Motor neuron (in vitro differentiated cells): ENCODE measurements at regions not wholly inside any gene's neighbourhood (a gene's known extent, or its start where the extent isn't known, plus 50 kb on each side); places are given as distances from the start of the nearest gene placed in this dataset.

Source experiments
- ATAC-seq, 8 experiments: fragments of 200-7000 bp; cut with Tn5 transposase; replicated peaks in 6 of 8; 2 replicates each; pipeline ENCODE4 v1.8.0; 2021; ENCODE audit warnings: mild to moderate bottlenecking in 8 of 8, moderate library complexity in 8 of 8
- H3K27ac ChIP-seq, 2 donors: fragments of 250-450 bp; sonication (Bioruptor Pico); 2 replicates each; pipeline ENCODE4 v1.9.0; 2021; ENCODE audit warnings: antibody characterized with exemption in 2 of 2, mild to moderate bottlenecking in 2 of 2, moderate library complexity in 1 of 2
- H3K4me1 ChIP-seq, 2 donors: fragments of 250-450 bp; sonication (Bioruptor Pico); replicated peaks in 1 of 2; 2 replicates each; pipeline ENCODE4 v1.6.1; 2021; ENCODE audit warnings: antibody characterized with exemption in 2 of 2, mild to moderate bottlenecking in 2 of 2, moderate library complexity in 1 of 2
- H3K4me3 ChIP-seq, 5 donors: fragments of 250-450 bp; sonication (Bioruptor Pico); 2 replicates each; pipeline ENCODE4 v1.9.0; 2021; ENCODE audit warnings: antibody characterized with exemption in 5 of 5, mild to moderate bottlenecking in 5 of 5, moderate library complexity in 4 of 5
- WGBS, 10 experiments: fragments of 450-650 bp; shearing (Covaris generic); methylation state at CpG; one replicate each; pipeline ENCODE4 v1.0.0; 2022; 5-methylcytosine and 5-hydroxymethylcytosine counted together
- in situ Hi-C, 9 experiments: fragments of 400-800 bp; cut with MboI; loops; one replicate each; pipeline ENCODE4 v1.15.0; 2021; ENCODE audit warnings: low sequenced_read_pairs in 9 of 9, low pct_unique_long_range_greater_than_20kb in 2 of 9; ENCODE audit not compliant: unreplicated experiment in 9 of 9

- Histone ChIP-seq H3K4me1 (no peaks in the 10 kb centered on the region), H3K27ac (no peak overlapping the region), H3K4me3 (no peak overlapping the region)
- WGBS, 10 experiments: 69 to 100% (median 94%) methylated on average over 1 to 2 of the region's 2 CpGs; no CpG with 5 or more reads in 1 of the 10 experiments
- no peak for ATAC-seq
- in situ Hi-C loops: no loop called here
These were observed 410.7 kb upstream of the SEMA3A start for GRCh38 chr7:84605301-84605700.

- no peak for ATAC-seq
- no peak overlapping the region for H3K4me3 ChIP-seq
- no peaks in the 10 kb centered on the region for H3K4me1 ChIP-seq
- 81 to 97% (median 86%) methylated on average over 2 to 5 of the region's 5 CpGs; no CpG with 5 or more reads in 1 of the 10 experiments for WGBS, 10 experiments
- in situ Hi-C loops: no loop called here
- H3K27ac ChIP-seq: no peak overlapping the region
These were observed 409.0 kb upstream of the SEMA3A start for GRCh38 chr7:84603545-84603944.

- no peaks in the 10 kb centered on the region for H3K4me1 ChIP-seq
- WGBS, 10 experiments: 17 to 100% (median 75%) methylated on average over 1 to 4 of the region's 4 CpGs
- ATAC-seq: no peak
- in situ Hi-C loops: no loop called here
- H3K4me3 ChIP-seq: no peak overlapping the region
- no peak overlapping the region for H3K27ac ChIP-seq
These were observed 400.4 kb upstream of the SEMA3A start for GRCh38 chr7:84595026-84595425.

GRCh38 chr7:84591897-84592296, 397.3 kb upstream of the SEMA3A start:
- no peaks in the 10 kb centered on the region for H3K4me1 ChIP-seq
- in situ Hi-C loops: no loop called here
- H3K27ac ChIP-seq: no peak overlapping the region
- ATAC-seq: no peak
- no peak overlapping the region for H3K4me3 ChIP-seq
- WGBS, 10 experiments: 79 to 100% (median 94%) methylated on average over 1 to 2 of the region's 2 CpGs; no CpG with 5 or more reads in 1 of the 10 experiments

GRCh38 chr7:84589012-84589411, 394.4 kb upstream of the SEMA3A start:
- Histone ChIP-seq H3K4me3 (no peak overlapping the region), H3K4me1 (no peaks in the 10 kb centered on the region), H3K27ac (no peak overlapping the region)
- ATAC-seq: no peak
- WGBS, 10 experiments: 67 to 100% (median 87%) methylated on average over 1 to 4 of the region's 4 CpGs; no CpG with 5 or more reads in 6 of the 10 experiments
- in situ Hi-C loops: no loop called here

- WGBS, 10 experiments: 55 to 100% (median 74%) methylated on average over 1 to 4 of the region's 4 CpGs; no CpG with 5 or more reads in 1 of the 10 experiments
- no peaks in the 10 kb centered on the region for H3K4me1 ChIP-seq
- no peak overlapping the region for H3K4me3 ChIP-seq
- no peak overlapping the region for H3K27ac ChIP-seq
- in situ Hi-C loops: no loop called here
- ATAC-seq: no peak
These were observed 388.7 kb upstream of the SEMA3A start for GRCh38 chr7:84583331-84583730.

GRCh38 chr7:84582747-84583146, 388.2 kb upstream of the SEMA3A start:
- Histone ChIP-seq H3K4me1 (no peaks in the 10 kb centered on the region), H3K4me3 (no peak overlapping the region), H3K27ac (no peak overlapping the region)
- no peak for ATAC-seq
- in situ Hi-C loops: no loop called here
- WGBS, 10 experiments: 67 to 100% (median 86%) methylated on average over 1 to 3 of the region's 3 CpGs

GRCh38 chr7:84578825-84579224, 384.2 kb upstream of the SEMA3A start:
- H3K27ac ChIP-seq: no peak overlapping the region
- in situ Hi-C loops: no loop called here
- H3K4me3 ChIP-seq: no peak overlapping the region
- no peaks in the 10 kb centered on the region for H3K4me1 ChIP-seq
- no peak for ATAC-seq
- 76 to 100% (median 93%) methylated on average over 2 to 3 of the region's 3 CpGs for WGBS, 10 experiments

- H3K4me3 ChIP-seq: no peak overlapping the region
- no peak overlapping the region for H3K27ac ChIP-seq
- 0 to 100% (median 85%) methylated on average over 1 to 3 of the region's 3 CpGs; no CpG with 5 or more reads in 2 of the 10 experiments for WGBS, 10 experiments
- peaks cover 4 to 18% of the 10 kb centered on the region in 2 donors for H3K4me1 ChIP-seq
- ATAC-seq: peak in 2 of 8 experiments; percentile 36 to 78
- in situ Hi-C loops: no loop called here
These were observed 374.2 kb upstream of the SEMA3A start for GRCh38 chr7:84568781-84569180.

GRCh38 chr7:84565345-84566074, 370.9 kb upstream of the SEMA3A start:
- whole genome bisulfite sequencing, 10 experiments: 0 to 89% (median 45%) methylated on average over 1 to 2 of the region's 2 CpGs; no CpG with 5 or more reads in 2 of the 10 experiments
- Histone ChIP-seq H3K27ac (peak overlapping the region in 1 of 2 donors; percentile 79), H3K4me3 (no peak overlapping the region), H3K4me1 (peaks cover 13 to 21% of the 10 kb centered on the region in 2 donors)
- in situ Hi-C loops: no loop called here
- ATAC-seq: peak in 5 of 8 experiments; percentile 54 to 84 (median 75)

- Histone ChIP-seq H3K4me3 (no peak overlapping the region), H3K4me1 (peaks cover 7% of the 10 kb centered on the region in 2 donors), H3K27ac (no peak overlapping the region)
- no peak for ATAC-seq
- in situ Hi-C loops: no loop called here
These were observed 359.1 kb upstream of the SEMA3A start for GRCh38 chr7:84553711-84554110.

- WGBS, 10 experiments: 0 to 40% (median 8%) methylated on average over 1 of the region's 1 CpG; no CpG with 5 or more reads in 3 of the 10 experiments
- Histone ChIP-seq H3K4me1 (peaks cover 7 to 13% of the 10 kb centered on the region in 2 donors), H3K27ac (no peak overlapping the region), H3K4me3 (no peak overlapping the region)
- no peak for ATAC-seq
- in situ Hi-C loops: no loop called here
These were observed 354.8 kb upstream of the SEMA3A start for GRCh38 chr7:84549409-84549808.

GRCh38 chr7:84548366-84549365, 354.1 kb upstream of the SEMA3A start:
- ATAC-seq: no peak
- 16 to 58% (median 46%) methylated on average over 2 to 5 of the region's 5 CpGs for WGBS, 10 experiments
- H3K4me3 ChIP-seq: no peak overlapping the region
- peaks cover 7 to 13% of the 10 kb centered on the region in 2 donors for H3K4me1 ChIP-seq
- in situ Hi-C loops: no loop called here
- no peak overlapping the region for H3K27ac ChIP-seq
